Small intestine (tissue), 7 donors: ENCODE measurements at regions not wholly inside any gene's neighbourhood (a gene's known extent, or its start where the extent isn't known, plus 50 kb on each side); places are given as distances from the start of the nearest gene placed in this dataset.
A peak's percentile ranks its signal among the peaks of the same experiment; 100 is the strongest.

Experiments used
- DNase-seq, 2 donors: peaks; one replicate each; pipeline versions ENCODE4 v3.0.0 to v3.0.0-alpha.2; 2013
- FAIRE-seq: peaks from 2 replicates; lab custom pipeline; 2012; peaks lifted over from hg19 to GRCh38; lab: Jason Lieb, UNC
- H3K27ac ChIP-seq, 3 donors: one replicate each; pipeline ENCODE4 v1.5.1; 2013; ENCODE audit warnings: low read length in 2 of 3, mild to moderate bottlenecking in 2 of 3, control low read depth in 1 of 3, inconsistent platforms in 1 of 3, low read depth in 1 of 3, moderate library complexity in 1 of 3
- H3K27me3 ChIP-seq, 3 donors: one replicate each; pipeline ENCODE4 v1.6.1; 2013; ENCODE audit warnings: low read length in 3 of 3, inconsistent platforms in 1 of 3; ENCODE audit not compliant: control insufficient read depth in 3 of 3, insufficient read depth in 3 of 3
- H3K36me3 ChIP-seq, 3 donors: one replicate each; pipeline ENCODE4 v1.6.1; 2013; ENCODE audit warnings: low read length in 3 of 3, inconsistent platforms in 1 of 3, low read depth in 1 of 3, mild to moderate bottlenecking in 1 of 3, moderate library complexity in 1 of 3; ENCODE audit not compliant: control insufficient read depth in 3 of 3, insufficient read depth in 2 of 3
- H3K4me1 ChIP-seq, 3 donors: one replicate each; pipeline ENCODE4 v1.6.1; 2013; ENCODE audit warnings: low read length in 2 of 3, inconsistent platforms in 1 of 3, low read depth in 1 of 3, mild to moderate bottlenecking in 1 of 3, moderate library complexity in 1 of 3; ENCODE audit not compliant: control insufficient read depth in 3 of 3, insufficient read depth in 2 of 3
- H3K4me3 ChIP-seq, 3 donors: one replicate each; pipeline ENCODE4 v1.5.1; 2013; ENCODE audit warnings: low read length in 3 of 3, control low read depth in 1 of 3, inconsistent platforms in 1 of 3, low read depth in 1 of 3, mild to moderate bottlenecking in 1 of 3, moderate library complexity in 1 of 3
- H3K9me3 ChIP-seq, 2 donors: one replicate each; pipeline ENCODE4 v1.6.1; 2013; ENCODE audit warnings: low read depth in 1 of 2, low read length in 1 of 2; ENCODE audit not compliant: control insufficient read depth in 2 of 2, insufficient read depth in 1 of 2
- WGBS, 3 donors: extraction: QIAGEN DNeasy Blood & Tissue Kit; methylation state at CpG; one replicate each; pipeline ENCODE4 v1.1.7; 2013; 5-methylcytosine and 5-hydroxymethylcytosine counted together
- donor health status: healthy with polysubstance abuse.
- donor health status: control.
- donor health status: control.
- donor health status: Bipolar disorder and iron deficiency.
- donor health status: healthy.

- FAIRE-seq (no peak), DNase-seq (no peak)
- Histone ChIP-seq H3K36me3 (no peaks in the 10 kb centered on the region), H3K27ac (no peak overlapping the region), H3K4me1 (no peaks in the 10 kb centered on the region), H3K4me3 (no peak overlapping the region), H3K9me3 (no peaks in the 10 kb centered on the region), H3K27me3 (no peaks in the 10 kb centered on the region)
Observed at GRCh38 chr4:114358901-114359300, 239.7 kb upstream of the UGT8 start.

- H3K27ac ChIP-seq = no peak overlapping the region
- H3K36me3 ChIP-seq = no peaks in the 10 kb centered on the region
- no peaks in the 10 kb centered on the region for H3K9me3 ChIP-seq
- H3K4me3 ChIP-seq = no peak overlapping the region
- DNase-seq (no peak), FAIRE-seq (no peak)
- no peaks in the 10 kb centered on the region for H3K4me1 ChIP-seq
- 28 to 36% (median 29%) methylated on average over 3 of the region's 3 CpGs for WGBS, 3 donors
- no peaks in the 10 kb centered on the region for H3K27me3 ChIP-seq
Observed at GRCh38 chr4:114361249-114361648, 237.4 kb upstream of the UGT8 start.

- Histone ChIP-seq H3K4me1 (no peaks in the 10 kb centered on the region), H3K27ac (no peak overlapping the region), H3K27me3 (no peaks in the 10 kb centered on the region), H3K4me3 (no peak overlapping the region), H3K36me3 (no peaks in the 10 kb centered on the region), H3K9me3 (no peaks in the 10 kb centered on the region)
- DNase-seq = no peak
- WGBS, 3 donors = 69 to 97% (median 90%) methylated on average over 1 of the region's 1 CpG
- no peak for FAIRE-seq
Observed at GRCh38 chr4:114364857-114365256, 233.8 kb upstream of the UGT8 start.

GRCh38 chr4:114365591-114365990 lies 233.0 kb upstream of the UGT8 start:
- no peak for FAIRE-seq
- no peaks in the 10 kb centered on the region for H3K4me1 ChIP-seq
- H3K36me3 ChIP-seq = no peaks in the 10 kb centered on the region
- WGBS, 3 donors = 79 to 89% (median 86%) methylated on average over 1 of the region's 1 CpG
- H3K4me3 ChIP-seq = no peak overlapping the region
- no peaks in the 10 kb centered on the region for H3K9me3 ChIP-seq
- no peak for DNase-seq
- H3K27me3 ChIP-seq = no peaks in the 10 kb centered on the region
- no peak overlapping the region for H3K27ac ChIP-seq

GRCh38 chr4:114366368-114366767 lies 232.2 kb upstream of the UGT8 start:
- Histone ChIP-seq H3K4me3 (no peak overlapping the region), H3K27ac (no peak overlapping the region), H3K27me3 (no peaks in the 10 kb centered on the region), H3K36me3 (no peaks in the 10 kb centered on the region), H3K9me3 (no peaks in the 10 kb centered on the region), H3K4me1 (no peaks in the 10 kb centered on the region)
- FAIRE-seq (no peak), DNase-seq (no peak)
- WGBS, 3 donors = 69 to 78% (median 78%) methylated on average over 2 of the region's 2 CpGs

- FAIRE-seq = no peak
- Histone ChIP-seq H3K9me3 (no peaks in the 10 kb centered on the region), H3K27ac (no peak overlapping the region), H3K36me3 (no peaks in the 10 kb centered on the region), H3K27me3 (no peaks in the 10 kb centered on the region), H3K4me3 (no peak overlapping the region), H3K4me1 (no peaks in the 10 kb centered on the region)
- 14 to 39% (median 34%) methylated on average over 1 of the region's 1 CpG for WGBS, 3 donors
- DNase-seq = no peak
Observed at GRCh38 chr4:114368751-114369150, 229.9 kb upstream of the UGT8 start.

- Histone ChIP-seq H3K9me3 (no peaks in the 10 kb centered on the region), H3K27me3 (no peaks in the 10 kb centered on the region), H3K4me3 (no peak overlapping the region), H3K27ac (no peak overlapping the region), H3K36me3 (no peaks in the 10 kb centered on the region), H3K4me1 (no peaks in the 10 kb centered on the region)
- DNase-seq (no peak), FAIRE-seq (no peak)
- 77 to 85% (median 81%) methylated on average over 1 of the region's 1 CpG for WGBS, 3 donors
Observed at GRCh38 chr4:114373508-114373907, 225.1 kb upstream of the UGT8 start.

GRCh38 chr4:114378305-114378903 lies 220.2 kb upstream of the UGT8 start:
- peak; percentile 45 to 59 for DNase-seq
- no peaks in the 10 kb centered on the region for H3K36me3 ChIP-seq
- no peaks in the 10 kb centered on the region for H3K9me3 ChIP-seq
- no peaks in the 10 kb centered on the region for H3K27me3 ChIP-seq
- 39 to 62% (median 42%) methylated on average over 4 of the region's 4 CpGs for WGBS, 3 donors
- H3K27ac ChIP-seq = no peak overlapping the region
- FAIRE-seq = no peak
- H3K4me3 ChIP-seq = no peak overlapping the region
- H3K4me1 ChIP-seq = no peaks in the 10 kb centered on the region

GRCh38 chr4:114383067-114383466 lies 215.5 kb upstream of the UGT8 start:
- no peak for DNase-seq
- Histone ChIP-seq H3K36me3 (no peaks in the 10 kb centered on the region), H3K27ac (no peak overlapping the region), H3K27me3 (no peaks in the 10 kb centered on the region), H3K4me3 (no peak overlapping the region), H3K9me3 (no peaks in the 10 kb centered on the region), H3K4me1 (peaks cover 0 to 1% (median 0%) of the 10 kb centered on the region in 3 donors)
- no peak for FAIRE-seq
- 76 to 90% (median 87%) methylated on average over 4 of the region's 4 CpGs for WGBS, 3 donors
